Neural progenitor cell (in vitro differentiated cells): ENCODE measurements at regions not wholly inside any gene's neighbourhood (a gene's known extent, or its start where the extent isn't known, plus 50 kb on each side); places are given as distances from the start of the nearest gene placed in this dataset.

Experiments
- DNase-seq: peaks from one replicate; pipeline ENCODE4 v3.0.0-alpha.2; 2016; ENCODE audit warnings: low spot score
- H2AFZ ChIP-seq: fragments of 200-600 bp; sonication (generic); replicated peaks from 2 replicates; pipeline ENCODE4 v1.6.1; 2016; ENCODE audit warnings: antibody characterized with exemption
- H3F3A ChIP-seq: fragments of 200-600 bp; sonication (generic); 2 replicates; pipeline ENCODE4 v1.6.1; 2016; ENCODE audit warnings: antibody characterized with exemption, low read depth
- H3K27ac ChIP-seq: fragments of 200-600 bp; sonication (generic); 2 replicates; pipeline ENCODE4 v1.5.1; 2016; ENCODE audit warnings: mild to moderate bottlenecking
- H3K27me3 ChIP-seq: fragments of 200-600 bp; sonication (generic); 2 replicates; pipeline ENCODE4 v1.6.1; 2016; ENCODE audit warnings: mild to moderate bottlenecking, moderate library complexity
- H3K36me3 ChIP-seq: fragments of 200-600 bp; sonication (generic); 2 replicates; pipeline ENCODE4 v1.5.1; 2016
- H3K4me1 ChIP-seq: fragments of 200-600 bp; sonication (generic); 2 replicates; pipeline ENCODE4 v1.6.1; 2016; ENCODE audit warnings: mixed run types
- H3K4me2 ChIP-seq: fragments of 200-600 bp; sonication (generic); 2 replicates; pipeline ENCODE4 v1.6.1; 2016
- H3K4me3 ChIP-seq: fragments of 200-600 bp; sonication (generic); 2 replicates; pipeline ENCODE4 v1.5.1; 2016
- H3K79me2 ChIP-seq: fragments of 200-600 bp; sonication (generic); 2 replicates; pipeline ENCODE4 v1.6.1; 2016; ENCODE audit warnings: low read depth
- H3K9ac ChIP-seq: fragments of 200-600 bp; sonication (generic); 2 replicates; pipeline ENCODE4 v1.6.1; 2016
- H3K9me3 ChIP-seq: fragments of 200-600 bp; sonication (generic); 2 replicates; pipeline ENCODE4 v1.5.1; 2016; ENCODE audit warnings: low read depth
- H4K20me1 ChIP-seq: fragments of 200-600 bp; sonication (generic); 2 replicates; pipeline ENCODE4 v1.6.1; 2016; ENCODE audit warnings: low read depth
- H3K27ac Mint-ChIP-seq: 3 replicates; pipeline ENCODE4 v1.8.0; 2021; ENCODE audit warnings: mixed read lengths
- H3K27me3 Mint-ChIP-seq: 2 replicates; pipeline ENCODE4 v1.8.0; 2022; ENCODE audit warnings: low read depth, mild to moderate bottlenecking, inconsistent platforms, moderate library complexity, mixed read lengths; ENCODE audit not compliant: insufficient read depth
- H3K36me3 Mint-ChIP-seq: 3 replicates; pipeline ENCODE4 v1.8.0; 2021; ENCODE audit warnings: mixed read lengths
- H3K4me1 Mint-ChIP-seq: 3 replicates; pipeline ENCODE4 v1.8.0; 2021; ENCODE audit warnings: mixed read lengths
- H3K4me3 Mint-ChIP-seq: 3 replicates; pipeline ENCODE4 v1.8.0; 2021; ENCODE audit warnings: mild to moderate bottlenecking, moderate library complexity, mixed read lengths
- H3K9me3 Mint-ChIP-seq: 3 replicates; pipeline ENCODE4 v1.8.0; 2020; ENCODE audit warnings: mixed read lengths
- CTCF ChIP-seq: fragments of 200-600 bp; sonication (generic); IDR thresholded peaks from 2 replicates; pipeline ENCODE4 v1.5.1; 2017; ENCODE audit warnings: antibody characterized with exemption, mild to moderate bottlenecking
- EZH2 ChIP-seq: fragments of 200-600 bp; sonication (generic); IDR thresholded peaks from 2 replicates; pipeline ENCODE4 v1.6.1; 2017; ENCODE audit warnings: antibody characterized with exemption, mild to moderate bottlenecking, moderate library complexity
- EZH2phosphoT487 ChIP-seq: fragments of 200-600 bp; sonication (generic); IDR thresholded peaks from 2 replicates; pipeline ENCODE4 v1.6.1; 2017; ENCODE audit warnings: antibody characterized with exemption

DNA sequence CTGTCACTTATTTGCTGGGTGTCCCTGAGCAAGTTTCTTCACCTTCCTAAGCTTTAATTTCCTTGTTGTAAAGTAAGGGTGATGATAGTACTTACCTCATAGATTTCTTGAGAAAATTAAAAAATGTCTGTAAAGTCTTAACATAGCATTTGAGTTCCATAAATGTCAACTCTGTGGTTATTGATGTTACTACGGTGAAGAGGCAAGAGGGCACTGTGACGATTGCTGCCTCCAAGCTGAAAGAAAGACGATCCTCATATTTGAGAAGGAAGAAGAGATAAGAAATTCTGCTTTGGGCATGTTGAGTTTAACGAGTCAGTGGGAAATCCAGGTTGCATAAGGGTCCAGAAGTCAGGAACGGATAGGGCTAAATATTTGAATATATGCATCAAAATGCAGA lies 240.8 kb upstream of the ZPLD1 start:
- no peaks in the 10 kb centered on the region for H3F3A ChIP-seq
- no peak overlapping the region for H2AFZ ChIP-seq
- Mint-ChIP-seq H3K9me3 (no peaks in the 10 kb centered on the region), H3K36me3 (no peaks in the 10 kb centered on the region), H3K27ac (no peak overlapping the region), H3K4me3 (no peak overlapping the region), H3K4me1 (no peaks in the 10 kb centered on the region), H3K27me3 (no peaks in the 10 kb centered on the region)
- no peaks in the 10 kb centered on the region for H3K79me2 ChIP-seq
- no peaks in the 10 kb centered on the region for H4K20me1 ChIP-seq
- H3K9ac ChIP-seq, result no peak overlapping the region
- no peak overlapping the region for H3K4me2 ChIP-seq
- no peaks in the 10 kb centered on the region for H3K4me1 ChIP-seq
- H3K27me3 ChIP-seq, result no peaks in the 10 kb centered on the region
- no peak for DNase-seq
- no peak overlapping the region for H3K4me3 ChIP-seq
- no peak overlapping the region for H3K27ac ChIP-seq
- no peaks in the 10 kb centered on the region for H3K36me3 ChIP-seq
- H3K9me3 ChIP-seq, result no peaks in the 10 kb centered on the region
- TF ChIP-seq CTCF (no peak), EZH2 (no peak), EZH2phosphoT487 (no peak)

DNA sequence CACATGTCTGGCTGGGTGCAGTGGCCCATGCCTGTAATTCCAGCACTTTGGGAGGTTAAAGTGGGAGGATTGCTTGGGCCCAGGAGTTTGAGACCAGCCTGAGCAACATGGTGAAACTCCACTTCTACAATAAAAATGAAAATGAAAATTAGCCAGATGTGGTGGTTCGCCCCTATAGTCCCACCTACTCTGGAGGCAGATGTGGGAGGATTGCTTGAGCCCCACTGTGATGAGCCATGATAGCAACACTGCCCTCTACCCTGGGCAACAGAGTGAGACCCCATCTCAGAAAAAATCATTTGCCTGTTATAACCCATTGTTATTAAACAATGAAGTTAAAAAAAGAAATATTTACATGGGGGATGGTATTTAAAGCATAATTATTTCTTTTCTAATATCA lies 240.1 kb upstream of the ZPLD1 start:
- Histone ChIP-seq H3K4me2 (no peak overlapping the region), H3K9me3 (no peaks in the 10 kb centered on the region), H2AFZ (no peak overlapping the region), H3K36me3 (no peaks in the 10 kb centered on the region), H3K27me3 (no peaks in the 10 kb centered on the region), H3F3A (no peaks in the 10 kb centered on the region), H3K27ac (no peak overlapping the region), H3K9ac (no peak overlapping the region), H4K20me1 (no peaks in the 10 kb centered on the region), H3K79me2 (no peaks in the 10 kb centered on the region), H3K4me1 (no peaks in the 10 kb centered on the region), H3K4me3 (no peak overlapping the region)
- DNase-seq, result no peak
- Mint-ChIP-seq H3K27ac (no peak overlapping the region), H3K36me3 (no peaks in the 10 kb centered on the region), H3K4me1 (no peaks in the 10 kb centered on the region), H3K27me3 (no peaks in the 10 kb centered on the region), H3K9me3 (no peaks in the 10 kb centered on the region), H3K4me3 (no peak overlapping the region)
- TF ChIP-seq EZH2phosphoT487, result no peak
- TF ChIP-seq EZH2, result no peak
- no peak for TF ChIP-seq CTCF

- no peaks in the 10 kb centered on the region for H4K20me1 ChIP-seq
- Mint-ChIP-seq H3K27me3 (no peaks in the 10 kb centered on the region), H3K9me3 (no peaks in the 10 kb centered on the region), H3K4me1 (no peaks in the 10 kb centered on the region), H3K36me3 (no peaks in the 10 kb centered on the region), H3K4me3 (no peak overlapping the region), H3K27ac (no peak overlapping the region)
- no peak overlapping the region for H3K4me2 ChIP-seq
- no peaks in the 10 kb centered on the region for H3F3A ChIP-seq
- H3K79me2 ChIP-seq, result no peaks in the 10 kb centered on the region
- no peak overlapping the region for H3K9ac ChIP-seq
- no peak overlapping the region for H2AFZ ChIP-seq
- no peak overlapping the region for H3K4me3 ChIP-seq
- H3K36me3 ChIP-seq, result no peaks in the 10 kb centered on the region
- DNase-seq, result no peak
- H3K27me3 ChIP-seq, result no peaks in the 10 kb centered on the region
- no peak overlapping the region for H3K27ac ChIP-seq
- TF ChIP-seq EZH2phosphoT487, result no peak
- no peaks in the 10 kb centered on the region for H3K9me3 ChIP-seq
- no peaks in the 10 kb centered on the region for H3K4me1 ChIP-seq
Observed at GRCh38 chr3:102195198-102195948, 239.4 kb upstream of the ZPLD1 start.

- no peaks in the 10 kb centered on the region for H3K4me1 ChIP-seq
- Mint-ChIP-seq H3K4me3 (no peak overlapping the region), H3K9me3 (no peaks in the 10 kb centered on the region), H3K4me1 (no peaks in the 10 kb centered on the region), H3K36me3 (no peaks in the 10 kb centered on the region), H3K27ac (no peak overlapping the region), H3K27me3 (no peaks in the 10 kb centered on the region)
- no peak overlapping the region for H3K9ac ChIP-seq
- H3K4me3 ChIP-seq, result no peak overlapping the region
- no peak for DNase-seq
- no peaks in the 10 kb centered on the region for H3K9me3 ChIP-seq
- H3K36me3 ChIP-seq, result no peaks in the 10 kb centered on the region
- no peaks in the 10 kb centered on the region for H3F3A ChIP-seq
- TF ChIP-seq EZH2phosphoT487 (no peak), CTCF (no peak), EZH2 (no peak)
- no peaks in the 10 kb centered on the region for H3K79me2 ChIP-seq
- H3K4me2 ChIP-seq, result no peak overlapping the region
- H3K27ac ChIP-seq, result no peak overlapping the region
- no peak overlapping the region for H2AFZ ChIP-seq
- no peaks in the 10 kb centered on the region for H3K27me3 ChIP-seq
- no peaks in the 10 kb centered on the region for H4K20me1 ChIP-seq
Observed at GRCh38 chr3:102200126-102200525, 234.7 kb upstream of the ZPLD1 start.
